ENCODE measurements at regions not wholly inside any gene's neighbourhood (a gene's known extent, or its start where the extent isn't known, plus 50 kb on each side); places are given as distances from the start of the nearest gene placed in this dataset.

DNA sequence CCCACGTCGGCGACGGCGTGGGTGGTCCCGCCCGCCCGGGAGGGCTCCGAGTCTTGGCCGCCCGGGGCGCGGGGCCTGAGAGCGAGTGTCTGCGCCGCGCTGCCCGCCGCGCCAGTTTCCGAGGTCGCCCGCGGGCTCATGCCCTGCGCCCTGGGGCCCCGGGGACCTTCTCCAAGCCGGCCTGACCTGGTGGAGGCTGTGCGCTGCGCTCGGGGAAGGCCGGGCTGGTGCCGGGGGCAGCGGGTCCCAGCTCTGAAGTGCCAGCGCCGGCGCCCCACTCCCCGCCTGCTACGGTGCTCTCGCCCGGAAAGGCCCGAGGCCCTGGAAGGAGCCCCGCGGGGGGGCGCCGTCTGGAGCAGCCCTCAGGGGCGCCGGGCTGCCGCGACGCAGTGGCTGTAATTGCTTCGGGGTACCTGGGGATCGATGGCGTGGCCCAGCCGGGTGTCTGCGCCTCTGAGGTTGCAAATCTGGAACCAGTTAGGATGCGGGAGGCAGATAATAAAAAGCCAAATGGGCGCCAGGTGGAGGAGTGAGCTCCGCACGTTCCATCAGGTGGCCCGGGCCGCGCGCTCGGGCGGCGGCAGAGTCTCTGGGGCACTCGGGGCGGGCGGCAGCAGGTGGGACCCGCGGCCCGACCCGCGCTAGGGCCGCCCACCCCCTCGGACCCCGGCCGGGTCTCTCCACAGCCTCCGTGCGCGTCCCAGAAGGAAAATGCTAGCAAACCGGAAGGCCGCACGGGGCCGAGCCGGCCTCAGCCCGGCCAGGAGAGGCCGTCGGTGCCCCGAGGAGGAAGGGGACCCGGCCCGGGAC, 102.3 kb upstream of the DIO3 start:
- no peaks in the 10 kb centered on the region for H3K36me3 ChIP-seq (ENCODE audit: insufficient read depth, low read length)
- no TSS peak for BruUV-seq (replicated peaks)
- H2AFZ ChIP-seq (ENCODE audit: low read length): no peak overlapping the region
- no peak for DNase-seq (ENCODE audit: low spot score)
- no peak overlapping the region for H3K27ac ChIP-seq (ENCODE audit: low read depth, low read length, poor library complexity, severe bottlenecking)
- no peak overlapping the region for H3K4me3 ChIP-seq (ENCODE audit: low read depth, low read length, poor library complexity, severe bottlenecking)
- TF ChIP-seq EZH2phosphoT487 (IDR thresholded peaks at IDR 0.05; ENCODE audit: borderline replicate concordance, low read depth, low read length): no peak
- TF ChIP-seq, protein P1, sequence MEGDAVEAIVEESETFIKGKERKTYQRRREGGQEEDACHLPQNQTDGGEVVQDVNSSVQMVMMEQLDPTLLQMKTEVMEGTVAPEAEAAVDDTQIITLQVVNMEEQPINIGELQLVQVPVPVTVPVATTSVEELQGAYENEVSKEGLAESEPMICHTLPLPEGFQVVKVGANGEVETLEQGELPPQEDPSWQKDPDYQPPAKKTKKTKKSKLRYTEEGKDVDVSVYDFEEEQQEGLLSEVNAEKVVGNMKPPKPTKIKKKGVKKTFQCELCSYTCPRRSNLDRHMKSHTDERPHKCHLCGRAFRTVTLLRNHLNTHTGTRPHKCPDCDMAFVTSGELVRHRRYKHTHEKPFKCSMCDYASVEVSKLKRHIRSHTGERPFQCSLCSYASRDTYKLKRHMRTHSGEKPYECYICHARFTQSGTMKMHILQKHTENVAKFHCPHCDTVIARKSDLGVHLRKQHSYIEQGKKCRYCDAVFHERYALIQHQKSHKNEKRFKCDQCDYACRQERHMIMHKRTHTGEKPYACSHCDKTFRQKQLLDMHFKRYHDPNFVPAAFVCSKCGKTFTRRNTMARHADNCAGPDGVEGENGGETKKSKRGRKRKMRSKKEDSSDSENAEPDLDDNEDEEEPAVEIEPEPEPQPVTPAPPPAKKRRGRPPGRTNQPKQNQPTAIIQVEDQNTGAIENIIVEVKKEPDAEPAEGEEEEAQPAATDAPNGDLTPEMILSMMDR (conservative IDR thresholded peaks at IDR 0.05; ENCODE audit: low read length): no peak
- ChIA-PET POLR2A (no interaction called here), CTCF (ENCODE audit: unreplicated experiment) (no interaction called here)
- H3K4me1 ChIP-seq (ENCODE audit: insufficient read depth, low read length, poor library complexity, severe bottlenecking): no peaks in the 10 kb centered on the region
- intact Hi-C loops (cut with micrococcal nuclease; ENCODE audit: unreplicated experiment): no loop called here
- no peak overlapping the region for H3K4me2 ChIP-seq (ENCODE audit: low read length)
- no peaks in the 10 kb centered on the region for H3K79me2 ChIP-seq (ENCODE audit: insufficient read depth, low read depth, low read length)
- H4K20me1 ChIP-seq (ENCODE audit: insufficient read depth, low read length): no peaks in the 10 kb centered on the region
- H3K9me3 ChIP-seq (ENCODE audit: low read length): no peaks in the 10 kb centered on the region
- H3K9me2 ChIP-seq (ENCODE audit: insufficient read depth, low read length): no peaks in the 10 kb centered on the region

DNA sequence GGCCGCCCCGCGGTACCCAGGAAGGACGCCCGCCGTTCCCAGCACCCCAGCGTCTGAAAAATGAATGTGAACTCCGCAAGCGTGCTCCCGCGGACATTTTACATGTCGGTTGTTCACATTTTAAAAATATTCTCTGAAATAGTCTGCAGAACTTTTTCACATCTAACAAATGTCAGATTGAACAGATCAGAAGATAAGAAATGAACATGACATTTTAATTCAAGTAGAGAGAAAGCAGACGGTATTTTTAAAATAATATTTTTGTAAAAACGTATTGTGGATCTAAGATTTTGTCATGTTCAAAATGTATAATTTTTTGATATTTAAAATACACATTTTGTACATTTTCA, 101.8 kb upstream of the DIO3 start:
- CTCF ChIA-PET (ENCODE audit: unreplicated experiment): no interaction called here
- H3K9me2 ChIP-seq (ENCODE audit: insufficient read depth, low read length): no peaks in the 10 kb centered on the region
- POLR2A ChIA-PET: no interaction called here
- TF ChIP-seq, protein P1 (conservative IDR thresholded peaks at IDR 0.05; ENCODE audit: low read length): no peak
- no peak for TF ChIP-seq EZH2phosphoT487 (IDR thresholded peaks at IDR 0.05; ENCODE audit: borderline replicate concordance, low read depth, low read length)
- no peak overlapping the region for H2AFZ ChIP-seq (ENCODE audit: low read length)
- intact Hi-C loops (cut with micrococcal nuclease; ENCODE audit: unreplicated experiment): no loop called here
- DNase-seq (ENCODE audit: low spot score): no peak
- no peak overlapping the region for H3K4me3 ChIP-seq (ENCODE audit: low read depth, low read length, poor library complexity, severe bottlenecking)
- no peaks in the 10 kb centered on the region for H4K20me1 ChIP-seq (ENCODE audit: insufficient read depth, low read length)
- H3K79me2 ChIP-seq (ENCODE audit: insufficient read depth, low read depth, low read length): no peaks in the 10 kb centered on the region
- no peaks in the 10 kb centered on the region for H3K9me3 ChIP-seq (ENCODE audit: low read length)
- no peaks in the 10 kb centered on the region for H3K36me3 ChIP-seq (ENCODE audit: insufficient read depth, low read length)
- no peak overlapping the region for H3K4me2 ChIP-seq (ENCODE audit: low read length)
- no peaks in the 10 kb centered on the region for H3K4me1 ChIP-seq (ENCODE audit: insufficient read depth, low read length, poor library complexity, severe bottlenecking)
- no peak overlapping the region for H3K27ac ChIP-seq (ENCODE audit: low read depth, low read length, poor library complexity, severe bottlenecking)
- BruUV-seq (replicated peaks): no TSS peak

DNA sequence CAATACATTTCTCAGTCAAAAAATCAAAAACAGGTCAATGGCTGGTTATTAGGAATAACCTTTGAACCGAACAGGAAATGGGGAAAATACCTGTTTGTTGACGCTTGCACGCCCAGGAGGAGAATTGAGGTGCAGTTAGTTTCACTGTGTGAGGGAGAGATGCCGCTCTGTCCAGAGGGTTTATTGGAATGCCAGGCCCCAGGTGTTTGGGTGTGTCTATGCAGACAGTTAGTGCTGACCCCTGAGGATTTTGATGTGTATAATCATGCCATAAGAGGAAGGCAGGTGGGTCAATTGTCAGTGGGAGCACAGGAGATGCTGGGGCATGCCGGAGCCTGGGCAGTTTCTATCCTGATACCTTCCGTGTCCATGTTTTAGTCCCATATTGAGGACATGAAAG, 100.8 kb upstream of the DIO3 start:
- DNase-seq (ENCODE audit: low spot score): no peak
- H3K36me3 ChIP-seq (ENCODE audit: insufficient read depth, low read length): no peaks in the 10 kb centered on the region
- no TSS peak for BruUV-seq (replicated peaks)
- CTCF ChIA-PET (ENCODE audit: unreplicated experiment): no interaction called here
- H3K4me1 ChIP-seq (ENCODE audit: insufficient read depth, low read length, poor library complexity, severe bottlenecking): peaks cover 3% of the 10 kb centered on the region
- POLR2A ChIA-PET: no interaction called here
- TF ChIP-seq, protein P1 (conservative IDR thresholded peaks at IDR 0.05; ENCODE audit: low read length): no peak
- no peak for TF ChIP-seq EZH2phosphoT487 (IDR thresholded peaks at IDR 0.05; ENCODE audit: borderline replicate concordance, low read depth, low read length)
- H3K79me2 ChIP-seq (ENCODE audit: insufficient read depth, low read depth, low read length): no peaks in the 10 kb centered on the region
- H3K9me3 ChIP-seq (ENCODE audit: low read length): no peaks in the 10 kb centered on the region
- no peak overlapping the region for H3K27ac ChIP-seq (ENCODE audit: low read depth, low read length, poor library complexity, severe bottlenecking)
- no peaks in the 10 kb centered on the region for H4K20me1 ChIP-seq (ENCODE audit: insufficient read depth, low read length)
- H2AFZ ChIP-seq (ENCODE audit: low read length): no peak overlapping the region
- H3K4me2 ChIP-seq (ENCODE audit: low read length): no peak overlapping the region
- no peaks in the 10 kb centered on the region for H3K9me2 ChIP-seq (ENCODE audit: insufficient read depth, low read length)
- intact Hi-C loops (cut with micrococcal nuclease; ENCODE audit: unreplicated experiment): no loop called here
- H3K4me3 ChIP-seq (ENCODE audit: low read depth, low read length, poor library complexity, severe bottlenecking): no peak overlapping the region

Data from OCI-LY7 (cell line).